RWPE2 (cell line): ENCODE measurements at regions not wholly inside any gene's neighbourhood (a gene's known extent, or its start where the extent isn't known, plus 50 kb on each side); places are given as distances from the start of the nearest gene placed in this dataset.

Source experiments
- ATAC-seq: fragments of 200-7000 bp; cut with Tn5 transposase; 3 replicates; pipeline ENCODE4 v1.9.1; 2021; ENCODE audit warnings: low read depth
- DNase-seq: peaks from one replicate; pipeline ENCODE4 v3.0.0-alpha.2; 2020; ENCODE audit warnings: low spot score
- H3K27ac ChIP-seq: fragments of 450-650 bp; 2 replicates; pipeline ENCODE4 v1.5.1; 2017; ENCODE audit warnings: mild to moderate bottlenecking; ENCODE audit not compliant: poor library complexity, severe bottlenecking
- H3K27me3 ChIP-seq: fragments of 250-450 bp; sonication (Bioruptor Pico); 2 replicates; pipeline ENCODE4 v1.5.1; 2021; ENCODE audit warnings: mild to moderate bottlenecking, moderate library complexity; ENCODE audit not compliant: insufficient read depth, poor library complexity, severe bottlenecking
- H3K36me3 ChIP-seq: fragments of 250-450 bp; sonication (Bioruptor Pico); 2 replicates; pipeline ENCODE4 v1.5.1; 2020; ENCODE audit warnings: low read depth, mild to moderate bottlenecking, moderate library complexity
- H3K4me1 ChIP-seq: fragments of 250-450 bp; sonication (Bioruptor Pico); 2 replicates; pipeline ENCODE4 v1.5.1; 2021; ENCODE audit warnings: mild to moderate bottlenecking, moderate library complexity; ENCODE audit not compliant: insufficient read depth, poor library complexity, severe bottlenecking
- H3K4me3 ChIP-seq: fragments of 250-450 bp; sonication (Bioruptor Pico); 2 replicates; pipeline ENCODE4 v1.5.1; 2021; ENCODE audit warnings: mild to moderate bottlenecking, moderate library complexity; ENCODE audit not compliant: severe bottlenecking
- H3K9me3 ChIP-seq: fragments of 250-450 bp; sonication (Bioruptor Pico); 2 replicates; pipeline ENCODE4 v1.5.1; 2021; ENCODE audit warnings: mild to moderate bottlenecking, moderate library complexity; ENCODE audit not compliant: severe bottlenecking
- TF ChIP-seq, protein P1 (sequence below): fragments of 450-650 bp; IDR thresholded peaks from one replicate; pipeline ENCODE4 v1.5.1; 2017; ENCODE audit warnings: mild to moderate bottlenecking, moderate library complexity; ENCODE audit not compliant: poor library complexity, severe bottlenecking

DNA sequence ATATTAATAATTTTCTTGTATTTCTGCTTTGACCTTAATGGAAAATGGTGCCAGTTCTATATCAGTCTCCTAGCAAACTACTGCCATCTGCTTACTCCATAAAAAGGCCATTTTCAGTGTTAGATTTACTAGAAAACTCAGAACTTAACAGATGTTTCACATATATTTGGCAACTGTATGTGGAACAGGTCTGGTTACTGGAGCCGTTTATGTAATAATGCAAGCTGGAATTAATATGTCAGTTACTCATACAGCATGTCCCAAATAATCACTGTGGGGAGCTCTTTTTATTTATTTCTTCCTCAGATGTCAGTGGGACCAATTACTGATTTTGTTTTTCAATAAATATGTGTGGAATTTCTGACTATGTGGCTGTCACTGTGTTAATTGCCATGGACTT, 1247.6 kb downstream of the CNTNAP5 start:
- TF ChIP-seq, protein P1, sequence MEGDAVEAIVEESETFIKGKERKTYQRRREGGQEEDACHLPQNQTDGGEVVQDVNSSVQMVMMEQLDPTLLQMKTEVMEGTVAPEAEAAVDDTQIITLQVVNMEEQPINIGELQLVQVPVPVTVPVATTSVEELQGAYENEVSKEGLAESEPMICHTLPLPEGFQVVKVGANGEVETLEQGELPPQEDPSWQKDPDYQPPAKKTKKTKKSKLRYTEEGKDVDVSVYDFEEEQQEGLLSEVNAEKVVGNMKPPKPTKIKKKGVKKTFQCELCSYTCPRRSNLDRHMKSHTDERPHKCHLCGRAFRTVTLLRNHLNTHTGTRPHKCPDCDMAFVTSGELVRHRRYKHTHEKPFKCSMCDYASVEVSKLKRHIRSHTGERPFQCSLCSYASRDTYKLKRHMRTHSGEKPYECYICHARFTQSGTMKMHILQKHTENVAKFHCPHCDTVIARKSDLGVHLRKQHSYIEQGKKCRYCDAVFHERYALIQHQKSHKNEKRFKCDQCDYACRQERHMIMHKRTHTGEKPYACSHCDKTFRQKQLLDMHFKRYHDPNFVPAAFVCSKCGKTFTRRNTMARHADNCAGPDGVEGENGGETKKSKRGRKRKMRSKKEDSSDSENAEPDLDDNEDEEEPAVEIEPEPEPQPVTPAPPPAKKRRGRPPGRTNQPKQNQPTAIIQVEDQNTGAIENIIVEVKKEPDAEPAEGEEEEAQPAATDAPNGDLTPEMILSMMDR: no peak
- no peaks in the 10 kb centered on the region for H3K36me3 ChIP-seq
- H3K27ac ChIP-seq: no peak overlapping the region
- DNase-seq (no peak), ATAC-seq (no peak)
- no peak overlapping the region for H3K4me3 ChIP-seq
- H3K27me3 ChIP-seq: no peaks in the 10 kb centered on the region
- H3K4me1 ChIP-seq: no peaks in the 10 kb centered on the region
- no peaks in the 10 kb centered on the region for H3K9me3 ChIP-seq

DNA sequence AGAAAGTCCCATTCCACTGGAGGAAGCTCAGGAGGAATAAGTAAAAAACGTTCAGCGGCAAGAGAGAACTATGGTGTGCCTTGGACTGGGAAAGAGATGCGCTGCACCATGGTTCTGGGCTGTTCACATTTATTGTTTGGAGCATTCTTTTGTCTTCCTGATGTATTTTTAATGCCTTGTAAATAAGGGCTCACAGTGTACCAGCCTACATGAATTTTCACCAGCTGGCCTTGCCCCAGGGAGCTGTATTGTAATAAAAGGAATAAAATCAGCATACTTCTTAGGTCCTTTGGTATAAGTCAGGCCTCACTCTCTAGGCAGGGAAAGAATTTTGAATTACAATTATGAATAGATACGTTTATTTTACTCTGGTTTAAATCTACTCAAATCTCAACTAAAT, 1249.6 kb downstream of the CNTNAP5 start:
- Histone ChIP-seq H3K36me3 (no peaks in the 10 kb centered on the region), H3K4me3 (no peak overlapping the region), H3K27ac (no peak overlapping the region), H3K27me3 (no peaks in the 10 kb centered on the region), H3K4me1 (no peaks in the 10 kb centered on the region), H3K9me3 (no peaks in the 10 kb centered on the region)
- TF ChIP-seq, protein P1: no peak
- ATAC-seq: no peak
- no peak for DNase-seq

DNA sequence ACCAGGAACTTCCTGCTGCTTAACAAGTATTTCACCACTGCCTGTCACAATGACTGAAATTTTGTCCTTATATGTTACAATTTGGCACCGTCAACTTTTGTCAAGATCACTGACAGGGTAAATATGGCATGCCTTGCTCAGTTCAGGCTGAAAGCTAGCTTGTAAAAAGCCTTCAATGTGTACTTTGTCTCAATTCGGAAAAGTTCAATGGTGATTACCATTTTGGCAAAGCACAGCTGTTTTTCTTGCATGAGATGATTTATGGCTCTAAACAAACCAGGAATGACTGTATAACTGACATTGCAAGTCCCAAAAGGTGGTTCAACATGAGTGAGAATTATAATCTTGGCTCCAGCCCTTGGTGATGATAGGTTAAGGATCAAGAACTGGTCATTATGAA, 1255.2 kb downstream of the CNTNAP5 start:
- Histone ChIP-seq H3K4me1 (no peaks in the 10 kb centered on the region), H3K9me3 (no peaks in the 10 kb centered on the region), H3K4me3 (no peak overlapping the region), H3K27ac (no peak overlapping the region), H3K36me3 (no peaks in the 10 kb centered on the region), H3K27me3 (no peaks in the 10 kb centered on the region)
- TF ChIP-seq, protein P1: no peak
- no peak for ATAC-seq
- DNase-seq: no peak

DNA sequence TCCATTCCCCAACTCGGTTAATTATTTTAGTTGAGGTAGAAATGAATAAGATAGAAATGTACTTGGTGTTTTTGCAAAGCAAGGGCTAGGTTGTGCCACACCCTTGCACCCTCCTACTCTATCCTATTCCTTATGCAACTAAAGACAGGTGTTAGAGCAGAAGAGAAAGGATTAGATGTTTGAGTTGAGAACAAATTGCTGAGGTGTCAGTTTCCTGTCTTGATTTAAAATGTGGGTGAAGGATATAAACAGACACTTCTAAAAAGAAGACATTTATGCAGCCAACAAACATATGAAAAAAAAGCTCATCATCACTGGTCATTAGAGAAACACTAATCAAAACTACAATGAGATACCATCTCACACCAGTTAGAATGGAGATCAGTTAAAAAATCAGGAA, 1256.2 kb downstream of the CNTNAP5 start:
- H3K9me3 ChIP-seq: no peaks in the 10 kb centered on the region
- DNase-seq (no peak), ATAC-seq (no peak)
- no peaks in the 10 kb centered on the region for H3K4me1 ChIP-seq
- H3K4me3 ChIP-seq: no peak overlapping the region
- TF ChIP-seq, protein P1: no peak
- no peaks in the 10 kb centered on the region for H3K27me3 ChIP-seq
- H3K27ac ChIP-seq: no peak overlapping the region
- no peaks in the 10 kb centered on the region for H3K36me3 ChIP-seq

DNA sequence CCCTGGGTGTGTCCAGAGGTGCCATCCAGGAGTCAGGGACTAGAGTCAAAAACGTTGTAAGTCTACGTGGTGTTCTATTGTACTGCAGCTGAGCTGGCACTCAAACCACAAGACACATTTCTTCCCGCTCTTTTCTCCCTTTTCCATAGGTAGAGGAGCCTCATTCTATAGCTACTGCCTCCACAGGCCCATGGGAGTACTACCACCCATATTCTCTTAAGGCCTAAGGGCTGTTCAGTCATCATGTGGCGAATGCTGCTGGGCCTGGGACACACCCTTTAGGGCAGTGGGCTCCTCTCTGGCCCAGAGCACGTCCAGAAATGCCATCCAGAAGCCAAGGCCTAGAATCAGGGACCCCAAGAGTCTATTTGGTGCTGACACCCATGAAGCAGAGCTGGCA, 1271.7 kb downstream of the CNTNAP5 start:
- H3K9me3 ChIP-seq: no peaks in the 10 kb centered on the region
- ATAC-seq (no peak; the same call in 2 of the 3 replicates), DNase-seq (no peak)
- H3K4me3 ChIP-seq: no peak overlapping the region
- TF ChIP-seq, protein P1: no peak
- no peak overlapping the region for H3K27ac ChIP-seq
- no peaks in the 10 kb centered on the region for H3K4me1 ChIP-seq
- H3K36me3 ChIP-seq: no peaks in the 10 kb centered on the region
- H3K27me3 ChIP-seq: no peaks in the 10 kb centered on the region
